ENCODE measurements at regions not wholly inside any gene's neighbourhood (a gene's known extent, or its start where the extent isn't known, plus 50 kb on each side); places are given as distances from the start of the nearest gene placed in this dataset.

DNA sequence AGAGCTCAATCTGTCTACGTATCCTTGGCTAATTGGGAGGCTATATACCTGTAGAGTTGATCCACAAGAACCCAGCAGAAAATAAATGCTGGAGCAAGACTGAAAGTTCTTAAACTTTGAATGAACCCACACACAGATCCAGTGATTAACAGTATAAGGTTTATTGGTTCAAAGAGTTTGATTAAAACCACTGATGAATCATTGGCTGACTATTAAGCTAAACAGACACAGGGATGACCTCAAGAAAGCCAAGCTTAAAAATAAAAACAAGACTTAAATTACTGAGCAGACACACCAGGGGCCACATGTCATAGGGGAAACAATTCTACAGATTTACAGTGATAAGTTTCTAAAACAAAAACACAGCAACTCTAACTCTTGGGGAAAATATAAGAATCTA, 163.6 kb downstream of the SPATA31D1 start:
- Histone ChIP-seq H3K9me2 (ENCODE audit: insufficient read depth) (no peaks in the 10 kb centered on the region), H3K4me1 (ENCODE audit: control insufficient read depth in 1 of 2, insufficient read depth in 2 of 2, low read length in 2 of 2) (no peaks in the 10 kb centered on the region), H3K27ac (ENCODE audit: low read depth, low read length) (no peak overlapping the region), H3K9ac (ENCODE audit: low read length) (no peak overlapping the region), H3K4me3 (replicated peaks in 1 of 2; ENCODE audit: low read depth in 1 of 2, low read length in 2 of 2) (no peak overlapping the region), H4K20me1 (ENCODE audit: insufficient read depth) (no peaks in the 10 kb centered on the region), H2AFZ (ENCODE audit: low read depth, low read length, poor library complexity, severe bottlenecking) (no peak overlapping the region), H3K27me3 (ENCODE audit: insufficient read depth, low read length) (no peaks in the 10 kb centered on the region), H3K79me2 (ENCODE audit: insufficient read depth, low read length) (no peaks in the 10 kb centered on the region), H3K4me2 (ENCODE audit: low read length) (no peak overlapping the region), H3K36me3 (ENCODE audit: control insufficient read depth in 1 of 2, insufficient read depth in 2 of 2, low read length in 2 of 2) (no peaks in the 10 kb centered on the region), H3K9me3 (ENCODE audit: control insufficient read depth in 1 of 2, insufficient read depth in 1 of 2, low read depth in 1 of 2, low read length in 2 of 2) (no peaks in the 10 kb centered on the region)
- ATAC-seq = no peak
- intact Hi-C loops (cut with micrococcal nuclease) = no loop called here
- TF ChIP-seq, protein P1, sequence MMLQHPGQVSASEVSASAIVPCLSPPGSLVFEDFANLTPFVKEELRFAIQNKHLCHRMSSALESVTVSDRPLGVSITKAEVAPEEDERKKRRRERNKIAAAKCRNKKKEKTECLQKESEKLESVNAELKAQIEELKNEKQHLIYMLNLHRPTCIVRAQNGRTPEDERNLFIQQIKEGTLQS (IDR thresholded peaks at IDR 0.05) = no peak
- TF ChIP-seq EZH2 (IDR thresholded peaks at IDR 0.05) (no peak), FOSL1 (IDR thresholded peaks at IDR 0.05; ENCODE audit: low read depth) (no peak), SRF (IDR thresholded peaks at IDR 0.05; ENCODE audit: low read depth) (no peak), YY1 (IDR thresholded peaks at IDR 0.05; ENCODE audit: extremely low read depth, insufficient replicate concordance, low read depth, low read length) (no peak), TCF7L2 (IDR thresholded peaks at IDR 0.05; ENCODE audit: borderline replicate concordance, extremely low read depth, insufficient read depth, insufficient read length) (no peak)
- ChIA-PET POLR2A (no interaction called here), RAD21 (ENCODE audit: low non-redundant PET in 1 of 2, low total read pairs in 2 of 2, uncharacterized antibody in 2 of 2, unreplicated experiment in 2 of 2) (no interaction called here), CTCF (no interaction called here)
- no peak for DNase-seq (ENCODE audit: low read depth, low spot score)
- no TSS peak for BruUV-seq (replicated peaks)

DNA sequence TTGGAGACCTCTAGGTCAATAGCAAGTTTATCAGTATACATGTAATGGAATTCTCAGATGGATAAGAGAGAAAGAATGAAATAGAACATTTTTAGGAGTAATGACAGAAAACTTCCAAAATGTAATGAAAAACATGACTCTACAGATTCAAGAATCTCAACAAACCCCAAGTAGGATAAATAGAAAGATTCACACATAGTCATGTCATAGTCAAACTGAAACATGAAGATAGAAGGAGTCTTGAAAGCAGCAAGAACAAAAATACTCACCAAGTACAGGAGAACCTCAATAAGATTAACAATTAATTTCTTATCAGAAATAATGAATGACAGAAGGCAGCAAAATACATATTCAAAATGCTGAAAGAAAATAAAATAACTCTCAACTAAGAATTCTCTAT, 164.5 kb downstream of the SPATA31D1 start:
- Histone ChIP-seq H3K4me2 (ENCODE audit: low read length) (no peak overlapping the region), H4K20me1 (ENCODE audit: insufficient read depth) (no peaks in the 10 kb centered on the region), H3K27ac (ENCODE audit: low read depth, low read length) (no peak overlapping the region), H3K36me3 (ENCODE audit: control insufficient read depth in 1 of 2, insufficient read depth in 2 of 2, low read length in 2 of 2) (no peaks in the 10 kb centered on the region), H3K4me3 (replicated peaks in 1 of 2; ENCODE audit: low read depth in 1 of 2, low read length in 2 of 2) (no peak overlapping the region), H3K9me3 (ENCODE audit: control insufficient read depth in 1 of 2, insufficient read depth in 1 of 2, low read depth in 1 of 2, low read length in 2 of 2) (no peaks in the 10 kb centered on the region), H3K79me2 (ENCODE audit: insufficient read depth, low read length) (no peaks in the 10 kb centered on the region), H3K27me3 (ENCODE audit: insufficient read depth, low read length) (no peaks in the 10 kb centered on the region; the same call in 1 of the 2 replicates), H3K4me1 (ENCODE audit: control insufficient read depth in 1 of 2, insufficient read depth in 2 of 2, low read length in 2 of 2) (no peaks in the 10 kb centered on the region), H3K9ac (ENCODE audit: low read length) (no peak overlapping the region), H2AFZ (ENCODE audit: low read depth, low read length, poor library complexity, severe bottlenecking) (no peak overlapping the region), H3K9me2 (ENCODE audit: insufficient read depth) (no peaks in the 10 kb centered on the region)
- RAD21 ChIA-PET (ENCODE audit: low non-redundant PET in 1 of 2, low total read pairs in 2 of 2, uncharacterized antibody in 2 of 2, unreplicated experiment in 2 of 2) = no interaction called here
- no TSS peak for BruUV-seq (replicated peaks)
- POLR2A ChIA-PET = no interaction called here
- TF ChIP-seq, protein P2, sequence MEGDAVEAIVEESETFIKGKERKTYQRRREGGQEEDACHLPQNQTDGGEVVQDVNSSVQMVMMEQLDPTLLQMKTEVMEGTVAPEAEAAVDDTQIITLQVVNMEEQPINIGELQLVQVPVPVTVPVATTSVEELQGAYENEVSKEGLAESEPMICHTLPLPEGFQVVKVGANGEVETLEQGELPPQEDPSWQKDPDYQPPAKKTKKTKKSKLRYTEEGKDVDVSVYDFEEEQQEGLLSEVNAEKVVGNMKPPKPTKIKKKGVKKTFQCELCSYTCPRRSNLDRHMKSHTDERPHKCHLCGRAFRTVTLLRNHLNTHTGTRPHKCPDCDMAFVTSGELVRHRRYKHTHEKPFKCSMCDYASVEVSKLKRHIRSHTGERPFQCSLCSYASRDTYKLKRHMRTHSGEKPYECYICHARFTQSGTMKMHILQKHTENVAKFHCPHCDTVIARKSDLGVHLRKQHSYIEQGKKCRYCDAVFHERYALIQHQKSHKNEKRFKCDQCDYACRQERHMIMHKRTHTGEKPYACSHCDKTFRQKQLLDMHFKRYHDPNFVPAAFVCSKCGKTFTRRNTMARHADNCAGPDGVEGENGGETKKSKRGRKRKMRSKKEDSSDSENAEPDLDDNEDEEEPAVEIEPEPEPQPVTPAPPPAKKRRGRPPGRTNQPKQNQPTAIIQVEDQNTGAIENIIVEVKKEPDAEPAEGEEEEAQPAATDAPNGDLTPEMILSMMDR (IDR thresholded peaks at IDR 0.05 in 2 of 3, conservative IDR thresholded peaks at IDR 0.05 in 1 of 3; ENCODE audit: borderline replicate concordance in 1 of 3, insufficient read depth in 1 of 3, low read depth in 2 of 3, low read length in 2 of 3) = no peak
- TF ChIP-seq POLR2AphosphoS5 (IDR thresholded peaks at IDR 0.05; ENCODE audit: low read depth, low read length) (no peak), EZH2phosphoT487 (IDR thresholded peaks at IDR 0.05; ENCODE audit: borderline replicate concordance) (no peak), ZNF274 (IDR thresholded peaks at IDR 0.05; ENCODE audit: low read depth, low read length) (no peak), TCF7L2 (IDR thresholded peaks at IDR 0.05; ENCODE audit: borderline replicate concordance, extremely low read depth, insufficient read depth, insufficient read length) (no peak), JUND (IDR thresholded peaks at IDR 0.05) (no peak), FOSL1 (IDR thresholded peaks at IDR 0.05; ENCODE audit: low read depth) (no peak)
- TF ChIP-seq, protein P3, sequence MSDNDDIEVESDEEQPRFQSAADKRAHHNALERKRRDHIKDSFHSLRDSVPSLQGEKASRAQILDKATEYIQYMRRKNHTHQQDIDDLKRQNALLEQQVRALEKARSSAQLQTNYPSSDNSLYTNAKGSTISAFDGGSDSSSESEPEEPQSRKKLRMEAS (IDR thresholded peaks at IDR 0.05) = no peak
- TF ChIP-seq, protein P4, sequence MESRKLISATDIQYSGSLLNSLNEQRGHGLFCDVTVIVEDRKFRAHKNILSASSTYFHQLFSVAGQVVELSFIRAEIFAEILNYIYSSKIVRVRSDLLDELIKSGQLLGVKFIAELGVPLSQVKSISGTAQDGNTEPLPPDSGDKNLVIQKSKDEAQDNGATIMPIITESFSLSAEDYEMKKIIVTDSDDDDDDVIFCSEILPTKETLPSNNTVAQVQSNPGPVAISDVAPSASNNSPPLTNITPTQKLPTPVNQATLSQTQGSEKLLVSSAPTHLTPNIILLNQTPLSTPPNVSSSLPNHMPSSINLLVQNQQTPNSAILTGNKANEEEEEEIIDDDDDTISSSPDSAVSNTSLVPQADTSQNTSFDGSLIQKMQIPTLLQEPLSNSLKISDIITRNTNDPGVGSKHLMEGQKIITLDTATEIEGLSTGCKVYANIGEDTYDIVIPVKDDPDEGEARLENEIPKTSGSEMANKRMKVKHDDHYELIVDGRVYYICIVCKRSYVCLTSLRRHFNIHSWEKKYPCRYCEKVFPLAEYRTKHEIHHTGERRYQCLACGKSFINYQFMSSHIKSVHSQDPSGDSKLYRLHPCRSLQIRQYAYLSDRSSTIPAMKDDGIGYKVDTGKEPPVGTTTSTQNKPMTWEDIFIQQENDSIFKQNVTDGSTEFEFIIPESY (IDR thresholded peaks at IDR 0.05; ENCODE audit: extremely low read depth, insufficient replicate concordance, low read length) = no peak
- DNase-seq (ENCODE audit: low read depth, low spot score) (no peak), ATAC-seq (no peak)
- CTCF ChIA-PET = no interaction called here
- intact Hi-C loops (cut with micrococcal nuclease) = no loop called here
